NCI-H1694 treated with DMSO at 0.1 percent for 48 hours (cell line): ENCODE measurements at regions not wholly inside any gene's neighbourhood (a gene's known extent, or its start where the extent isn't known, plus 50 kb on each side); places are given as distances from the start of the nearest gene placed in this dataset.
"Not testable (repeated sequence)": the region's sequence is repeated elsewhere in the genome, so short reads cannot be mapped to it uniquely, and the experiment has no call there.

Source experiments
- DNase-seq: peaks from one replicate; lab custom pipeline; 2025; lab: John Stamatoyannopoulos, UW

DNA sequence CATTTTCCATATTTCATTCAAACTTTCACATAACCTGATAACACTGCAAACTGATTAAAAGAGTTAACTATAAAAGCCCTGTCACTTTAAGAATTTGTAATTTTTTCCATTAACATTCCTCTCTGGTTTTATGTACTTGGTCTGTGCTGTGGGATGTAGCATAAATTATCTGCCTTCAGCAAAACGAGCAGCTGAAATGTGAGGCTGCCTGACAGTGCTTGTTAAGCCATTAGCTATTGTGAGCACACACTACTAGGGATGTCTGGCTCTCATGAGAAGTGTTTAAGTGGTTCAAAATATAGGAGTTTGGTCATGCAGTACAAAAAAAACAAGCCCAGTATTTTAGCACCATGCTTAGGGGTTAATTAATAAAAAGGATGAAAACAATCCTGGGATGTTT lies 63.0 kb downstream of the HOXA1 start:
- no peak for DNase-seq

DNA sequence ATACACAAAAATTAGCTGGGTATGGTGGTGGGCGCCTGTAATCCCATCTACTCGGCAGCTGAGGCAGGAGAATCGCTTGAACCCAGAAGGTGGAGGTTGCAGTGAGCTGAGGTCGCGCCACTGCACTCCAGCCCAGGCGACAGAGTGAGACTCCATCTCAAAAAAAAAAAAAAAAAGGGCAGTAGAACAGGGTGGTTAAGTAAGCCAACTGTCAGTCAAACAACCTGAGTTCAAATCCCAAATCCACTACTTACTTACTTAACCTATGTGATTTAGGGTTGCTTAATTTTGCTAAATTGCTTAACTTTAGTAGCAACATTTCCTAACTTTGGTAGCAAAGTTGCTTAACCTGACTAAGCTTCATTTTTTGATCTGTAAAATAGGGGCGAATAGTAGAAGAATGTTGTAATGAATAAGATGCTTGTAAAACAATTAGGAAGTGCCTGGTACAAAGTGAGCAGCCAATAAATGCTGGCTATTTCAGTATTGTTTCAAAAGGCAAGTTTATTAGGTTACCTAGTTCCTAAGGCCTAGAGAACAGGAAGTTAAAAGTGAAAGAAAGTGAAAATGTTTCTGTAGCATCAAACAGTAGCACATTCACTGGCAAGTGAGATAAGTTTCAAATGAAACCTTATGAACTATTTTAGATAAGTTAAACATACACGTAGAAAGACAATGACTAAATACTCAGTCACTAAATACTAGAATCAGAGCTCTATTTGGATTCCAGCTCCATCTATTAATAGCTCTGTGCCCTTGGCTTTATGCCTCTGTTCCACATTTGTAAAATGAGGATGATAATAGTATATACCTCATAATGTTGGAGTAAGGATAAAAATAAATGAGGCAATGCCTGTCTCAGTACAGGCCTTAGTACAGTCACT lies 64.3 kb downstream of the HOXA1 start:
- DNase-seq = no peak

DNA sequence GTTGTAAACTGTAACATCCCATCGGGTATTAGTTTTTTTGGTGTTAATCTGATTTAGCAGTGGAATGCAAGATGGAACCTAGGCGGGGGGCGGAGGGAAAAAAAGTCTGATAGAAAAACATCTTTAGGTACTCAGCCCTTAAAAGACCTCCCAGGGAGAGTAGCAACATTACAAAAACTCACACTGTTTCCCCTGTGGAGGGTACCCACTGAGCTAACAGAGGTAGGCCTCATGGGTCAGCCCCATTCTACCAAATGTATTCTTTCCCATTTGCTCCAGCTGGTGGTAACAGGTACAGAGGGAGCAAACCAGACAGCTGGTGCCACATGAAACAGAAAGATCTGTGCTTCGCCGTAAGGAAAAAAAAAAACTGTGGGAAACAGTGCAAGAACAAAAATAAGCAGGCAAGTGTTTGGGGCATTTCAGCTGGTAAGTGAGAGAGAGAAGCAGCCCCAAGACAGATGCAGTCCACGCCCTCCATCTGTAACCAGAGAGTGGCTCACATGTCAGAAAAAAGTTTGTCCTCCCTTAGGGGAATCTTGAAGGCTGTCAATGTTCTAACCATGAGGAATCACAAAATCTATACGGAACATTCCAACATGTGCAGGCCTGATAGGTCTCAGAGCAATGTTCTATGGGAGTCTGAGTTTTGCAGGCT lies 65.3 kb downstream of the HOXA1 start:
- no peak for DNase-seq

DNA sequence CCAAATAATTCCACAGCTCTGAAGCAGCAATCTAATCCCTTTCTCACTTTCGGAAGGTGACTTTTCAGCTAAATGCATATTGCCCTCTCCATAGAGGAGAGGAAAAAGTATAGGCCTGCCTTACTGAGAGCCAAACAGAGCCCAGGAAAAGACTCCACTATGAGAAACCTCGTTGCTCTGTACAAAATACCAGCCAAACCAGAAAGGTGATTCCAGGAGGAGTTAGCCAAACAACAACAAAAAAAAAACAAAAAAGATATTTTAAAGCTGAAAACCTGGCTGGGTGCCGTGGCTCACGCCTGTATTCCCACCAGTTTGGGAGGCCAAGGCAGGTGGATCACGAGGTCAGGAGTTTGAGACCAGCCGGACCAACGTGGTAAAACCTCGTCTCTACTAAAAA lies 70.5 kb downstream of the HOXA1 start:
- no peak for DNase-seq

DNA sequence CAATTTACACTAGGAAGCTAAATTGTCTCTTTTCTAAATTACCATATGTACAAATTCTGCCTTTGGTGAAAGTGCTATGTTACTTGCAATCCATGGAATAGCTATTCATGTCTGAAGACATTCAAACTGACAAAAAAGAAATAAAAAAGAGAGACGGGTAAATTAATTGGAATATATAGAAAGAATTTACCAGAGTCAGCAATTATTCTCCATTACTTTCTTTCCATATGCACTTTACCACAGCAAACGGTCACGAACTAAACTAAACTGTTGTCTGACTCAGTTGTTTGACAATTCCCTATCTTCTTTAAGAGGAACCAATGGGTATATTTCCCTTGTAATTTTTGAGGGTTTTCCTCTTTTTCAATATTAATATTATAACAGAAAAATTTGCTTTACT lies 85.7 kb downstream of the HOXA1 start:
- DNase-seq = no peak

DNA sequence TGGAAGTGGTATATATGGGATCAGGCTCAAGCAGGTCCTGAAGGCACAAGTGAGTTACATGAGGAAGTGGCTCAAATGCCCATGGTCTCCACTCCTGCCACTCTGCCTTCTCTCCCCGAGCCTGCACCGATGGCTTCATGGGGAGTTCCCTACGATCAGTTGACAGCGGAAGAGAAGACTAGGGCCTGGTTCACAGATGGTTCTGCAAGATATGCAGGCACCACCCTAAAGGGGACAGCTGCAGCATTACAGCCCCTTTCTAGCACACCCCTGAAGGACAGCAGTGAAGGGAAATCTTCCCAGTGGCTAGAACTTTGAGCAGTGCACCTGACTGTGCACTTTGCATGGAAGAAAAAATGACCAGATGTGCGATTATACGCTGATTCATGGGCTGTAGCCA lies 95.3 kb downstream of the HOXA1 start:
- no peak for DNase-seq

DNA sequence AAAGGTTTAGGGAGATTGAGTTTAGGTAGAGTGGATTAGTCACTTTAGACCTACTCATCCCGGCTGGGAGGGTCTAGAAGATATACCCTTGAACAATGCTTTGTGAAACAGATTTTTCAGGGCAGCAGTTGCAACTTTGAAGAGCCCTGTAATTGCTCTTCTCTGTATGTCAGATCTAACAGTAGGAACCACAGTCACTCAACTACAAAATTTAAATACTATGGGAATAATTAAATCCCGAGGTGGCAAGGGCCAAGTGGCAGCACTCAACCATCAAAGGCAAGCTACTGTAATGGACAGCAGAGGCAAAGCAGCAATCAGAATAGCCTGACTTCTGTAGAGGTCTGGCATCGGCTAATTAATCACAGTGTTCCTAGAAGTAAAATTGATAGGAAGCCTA lies 97.5 kb downstream of the HOXA1 start:
- DNase-seq = not testable (repeated sequence)

DNA sequence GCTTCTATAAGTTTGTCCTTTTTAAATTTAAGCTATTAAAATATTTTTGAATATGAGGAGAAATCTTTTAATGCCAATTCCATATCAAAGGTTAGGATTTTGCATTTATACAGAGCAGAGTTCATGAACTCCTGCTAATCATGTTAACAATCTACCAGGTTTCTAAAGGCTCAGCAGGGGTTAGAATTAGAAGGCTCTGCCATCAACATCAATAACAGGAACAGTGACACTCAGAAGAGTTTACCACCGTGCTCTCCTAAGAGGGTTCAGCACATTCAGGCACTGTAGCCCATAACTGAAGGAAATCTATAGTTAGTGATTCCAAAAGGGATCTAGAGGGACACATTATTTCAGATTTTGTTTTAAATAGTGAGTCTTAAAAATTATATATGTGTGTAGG lies 100.1 kb downstream of the HOXA1 start:
- DNase-seq = no peak

DNA sequence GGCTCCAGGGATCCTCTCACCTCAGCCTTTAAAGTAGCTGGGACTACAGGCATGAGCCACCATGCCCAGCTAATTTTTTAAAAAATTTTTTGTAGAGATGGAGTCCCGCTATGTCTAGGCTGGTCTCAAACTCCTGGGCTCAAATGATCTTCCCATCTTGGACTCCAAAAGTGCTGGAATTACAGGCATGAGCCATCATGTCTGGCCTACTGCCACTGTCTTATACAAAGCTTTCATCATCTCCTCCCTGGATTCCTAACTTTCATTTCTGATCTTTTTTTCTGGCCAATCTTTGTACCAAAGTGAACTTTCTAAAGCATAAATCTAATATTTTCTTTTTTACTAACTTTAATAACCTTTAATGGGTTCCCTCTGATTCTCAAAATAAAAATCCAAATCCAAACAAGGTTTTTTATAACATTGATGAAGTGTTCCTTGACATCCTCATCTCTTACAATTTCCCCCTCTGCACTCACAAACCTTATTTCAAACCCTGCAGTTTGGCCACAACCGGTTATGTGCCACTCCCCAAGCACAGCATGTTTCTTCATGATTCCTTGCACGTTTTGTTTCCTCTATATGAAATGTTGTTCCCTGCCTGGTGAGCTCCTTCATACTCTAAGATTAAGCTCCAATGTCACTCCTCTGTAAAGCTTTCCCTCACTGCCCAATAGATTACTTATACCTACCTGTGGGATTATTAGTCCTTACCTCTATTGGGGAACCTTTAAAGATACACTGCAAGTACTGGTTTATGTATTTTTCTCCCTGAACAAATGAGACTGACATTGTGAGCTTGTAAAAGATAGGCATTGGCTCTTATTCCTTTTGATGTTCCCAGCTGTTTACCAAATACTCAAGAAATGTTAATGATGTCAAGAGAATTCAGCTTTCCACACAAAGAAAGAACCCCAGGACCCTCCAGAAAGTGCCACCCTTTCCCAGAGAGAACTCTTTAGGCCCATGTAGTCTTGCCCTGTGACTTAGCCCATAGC lies 101.7 kb downstream of the HOXA1 start:
- DNase-seq = no peak

DNA sequence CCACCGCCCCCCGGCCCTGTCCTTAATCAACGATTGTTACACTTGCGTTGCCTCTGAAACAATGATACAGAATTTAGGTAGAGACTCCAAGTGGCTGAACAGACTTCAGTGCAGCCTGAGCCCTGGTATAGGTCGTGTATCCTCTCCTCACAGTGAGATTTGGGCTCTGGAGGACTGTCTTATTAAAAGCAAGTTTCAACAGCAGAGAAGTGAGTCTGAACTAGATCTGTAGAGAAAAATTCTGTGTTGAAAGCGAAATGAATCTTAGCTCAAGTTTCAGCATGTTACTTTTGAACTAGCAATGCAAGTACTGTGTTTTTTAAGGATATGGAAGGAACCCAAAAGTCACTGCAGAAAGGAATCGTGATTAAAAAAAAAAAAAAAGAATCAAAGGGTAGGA lies 103.1 kb downstream of the HOXA1 start:
- no peak for DNase-seq

DNA sequence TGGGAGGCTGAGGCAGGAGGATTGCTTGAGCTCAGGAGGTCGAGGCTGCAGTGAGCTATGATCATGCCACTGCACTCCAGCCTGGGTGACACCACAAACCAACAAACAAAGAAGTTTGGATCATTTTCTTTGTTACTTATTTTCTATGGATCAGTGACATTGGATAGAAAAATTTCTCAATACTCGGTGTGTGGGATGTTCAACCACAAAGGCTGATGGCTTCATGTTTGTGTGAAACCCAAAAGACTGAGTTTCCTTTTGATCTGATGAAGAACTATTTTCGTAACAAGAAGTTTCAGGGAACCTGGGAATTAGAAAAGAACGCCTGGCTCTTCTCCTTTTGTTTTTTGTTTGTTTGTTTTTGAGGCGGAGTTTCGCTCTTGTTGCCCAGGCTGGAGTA lies 104.0 kb downstream of the HOXA1 start:
- no peak for DNase-seq

DNA sequence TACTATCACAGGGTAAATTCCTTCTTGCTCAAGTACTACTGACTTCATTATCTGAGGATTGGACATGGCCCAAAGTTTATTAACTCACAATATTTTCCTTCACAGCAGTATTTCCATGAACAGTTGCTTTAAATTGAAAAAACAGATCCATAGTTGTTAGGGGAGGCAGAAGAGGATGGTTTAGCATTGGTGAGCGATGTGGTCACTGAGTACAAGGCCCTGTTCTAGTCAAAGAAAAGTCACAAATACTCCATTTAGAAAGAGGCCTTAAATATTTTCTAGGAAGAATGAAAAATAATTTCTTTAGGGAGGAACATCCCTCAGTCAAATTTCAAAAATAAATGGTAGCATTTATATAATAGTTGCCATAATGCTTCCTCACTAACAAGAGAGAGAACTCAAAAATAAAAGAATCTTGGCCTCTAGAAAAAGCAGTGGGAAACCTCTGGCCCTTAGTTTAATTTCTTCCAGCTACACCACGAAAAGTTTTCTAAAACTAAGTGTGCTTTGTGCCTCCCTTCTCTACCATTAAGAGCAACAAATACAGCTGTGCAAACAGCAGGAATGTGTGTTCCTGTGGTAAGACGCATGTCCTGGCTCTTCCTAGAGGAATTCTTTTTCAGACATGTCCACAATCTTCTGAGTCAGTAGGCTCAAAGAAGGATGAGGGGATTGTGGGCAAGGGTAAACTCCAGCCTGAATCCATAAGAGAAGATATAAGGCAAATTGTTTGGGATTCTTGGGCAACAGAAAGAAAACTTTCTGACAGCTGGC lies 105.7 kb downstream of the HOXA1 start:
- no peak for DNase-seq

DNA sequence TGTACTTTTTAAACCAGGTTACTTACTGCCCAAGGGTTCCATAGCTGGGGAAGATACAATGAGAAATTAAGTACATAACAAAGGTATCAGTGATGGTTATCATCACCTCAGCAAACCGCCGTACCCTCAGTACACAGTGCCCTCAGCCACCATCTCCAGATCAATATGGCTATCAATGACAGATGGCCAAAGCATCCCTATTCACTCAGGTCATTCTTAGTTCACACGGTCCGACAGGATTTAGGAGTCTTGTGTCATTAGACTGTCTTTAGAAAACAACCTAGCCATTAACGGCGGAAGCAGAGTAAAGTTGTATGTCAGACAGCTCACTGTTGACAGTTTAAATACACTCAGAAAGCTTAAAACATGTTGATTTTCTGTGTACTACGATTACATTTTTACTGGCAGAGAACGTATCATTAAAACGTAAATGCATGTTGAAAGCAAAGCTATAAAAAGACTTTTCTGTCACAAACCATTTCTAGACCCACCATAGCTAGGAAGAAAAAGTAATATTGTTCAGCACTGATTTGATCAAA lies 106.9 kb downstream of the HOXA1 start:
- DNase-seq = no peak

DNA sequence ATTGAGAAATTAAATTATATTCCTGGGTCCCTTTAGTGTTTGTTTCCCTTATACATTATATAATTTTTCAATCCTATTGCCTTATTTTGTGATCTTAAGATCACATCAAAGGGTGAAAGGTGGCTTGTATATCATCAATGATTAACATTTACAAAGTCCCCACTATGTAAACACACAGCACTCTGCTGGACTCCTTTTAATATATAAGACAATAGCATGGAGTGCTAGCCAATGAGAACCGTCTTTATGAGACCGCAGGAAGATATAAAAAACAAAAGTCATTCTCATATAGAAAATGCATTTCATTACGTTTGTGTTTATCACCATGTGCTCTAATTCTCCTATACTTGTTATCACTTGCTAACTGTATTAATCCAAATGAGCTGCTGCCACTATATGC lies 108.5 kb downstream of the HOXA1 start:
- DNase-seq = no peak

DNA sequence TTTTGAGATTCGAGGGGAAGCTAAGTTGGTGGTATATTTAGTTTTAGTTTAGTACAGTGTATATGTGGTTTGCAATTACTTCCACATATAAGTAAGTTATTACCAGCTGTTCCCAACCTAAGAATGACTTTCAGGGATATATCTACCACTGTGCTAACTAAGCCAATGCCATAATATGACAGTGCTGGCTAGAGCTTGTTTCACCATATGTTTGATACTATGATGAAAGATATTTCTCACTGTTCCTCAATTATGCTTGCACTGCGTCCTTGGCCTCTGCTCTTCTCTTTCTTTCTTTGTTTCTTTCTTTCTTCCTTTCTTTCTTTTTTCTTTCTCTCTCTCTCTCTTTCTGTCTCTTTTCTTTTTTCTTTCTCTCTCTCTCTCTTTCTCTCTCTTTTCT lies 113.8 kb upstream of the SKAP2 start:
- DNase-seq = no peak

DNA sequence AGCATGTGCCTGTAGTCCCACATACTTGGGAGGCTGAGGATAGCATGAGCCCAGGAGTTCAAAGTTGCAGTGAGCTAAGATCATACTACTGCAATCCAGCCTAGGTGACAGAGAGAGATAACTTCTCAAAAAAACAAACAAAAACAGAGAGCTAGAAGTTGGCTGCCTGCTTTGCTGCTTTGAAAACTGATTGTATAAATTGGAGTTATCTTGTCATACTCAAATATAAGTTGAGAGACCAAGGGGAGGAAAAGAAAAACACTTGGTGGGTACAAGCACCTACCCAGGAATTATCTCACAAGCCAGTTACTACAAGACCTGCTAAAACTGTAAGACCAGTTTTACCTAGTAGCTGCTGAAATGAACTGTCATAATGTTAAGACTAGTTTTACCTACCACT lies 112.5 kb upstream of the SKAP2 start:
- DNase-seq = no peak

DNA sequence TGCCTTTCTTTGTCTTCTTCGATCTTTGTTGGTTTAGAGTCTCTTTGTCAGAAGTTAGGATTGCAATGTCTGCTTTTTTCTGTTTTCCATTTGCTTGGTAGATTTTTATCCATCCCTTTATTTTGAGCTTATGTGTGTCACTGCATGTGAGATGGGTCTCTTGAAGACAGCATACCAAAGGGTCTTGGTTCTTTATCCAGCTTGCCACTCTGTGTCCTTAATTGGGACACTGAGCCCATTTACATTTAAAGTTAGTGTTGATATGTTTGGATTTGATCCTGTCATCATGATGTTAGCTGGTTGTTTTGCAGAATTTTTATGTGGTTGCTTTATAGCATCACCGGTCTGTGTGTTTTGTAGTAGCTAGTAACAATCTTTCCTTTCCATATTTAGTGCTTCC lies 107.5 kb upstream of the SKAP2 start:
- not testable (repeated sequence) for DNase-seq

DNA sequence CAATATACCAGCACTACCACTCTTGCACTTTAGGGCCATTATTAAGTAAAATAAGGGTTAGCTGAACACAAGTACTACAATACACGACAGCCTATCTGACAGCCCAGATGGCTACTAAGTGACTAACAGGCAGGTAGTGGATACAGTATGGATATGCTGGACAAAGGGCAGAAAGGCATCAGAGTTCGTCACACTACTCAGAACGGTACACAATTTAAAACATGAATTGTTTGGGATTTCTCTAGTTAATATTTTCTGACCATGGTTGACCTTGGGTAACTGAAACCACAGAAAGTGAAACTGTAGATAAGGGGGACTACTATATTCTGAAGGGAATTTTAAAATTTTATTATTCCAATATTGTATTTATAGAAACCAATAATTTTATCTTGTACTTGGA lies 101.3 kb upstream of the SKAP2 start:
- no peak for DNase-seq

DNA sequence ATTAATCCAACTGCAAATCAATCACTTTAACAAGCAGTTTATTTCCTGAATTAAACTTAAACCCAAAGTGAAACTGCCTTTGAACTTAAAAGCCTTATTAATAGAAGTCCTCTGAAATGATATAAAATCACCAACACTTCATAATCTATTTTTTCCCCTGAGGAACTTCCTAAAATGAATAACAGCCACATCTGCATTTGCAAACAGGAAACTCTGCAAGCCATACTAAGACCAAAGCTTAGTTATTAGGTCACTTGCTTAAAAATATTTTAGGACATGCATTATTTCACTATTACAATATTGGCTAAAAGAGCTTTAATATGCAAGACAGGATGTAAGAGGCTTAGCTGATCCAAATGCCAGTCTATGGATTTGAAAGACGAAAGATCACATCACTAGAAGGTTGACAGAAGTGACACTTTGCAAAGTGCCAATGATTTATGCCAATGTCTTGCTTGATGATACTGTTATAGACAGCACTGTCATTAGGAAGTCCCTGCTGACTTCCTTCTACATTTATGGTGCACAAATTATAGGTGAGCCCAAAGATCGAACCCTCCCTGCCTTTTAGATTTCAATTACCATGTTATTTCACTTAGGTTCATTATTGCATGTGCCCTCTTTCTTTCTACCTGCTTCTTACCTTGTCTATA lies 99.9 kb upstream of the SKAP2 start:
- DNase-seq = no peak

DNA sequence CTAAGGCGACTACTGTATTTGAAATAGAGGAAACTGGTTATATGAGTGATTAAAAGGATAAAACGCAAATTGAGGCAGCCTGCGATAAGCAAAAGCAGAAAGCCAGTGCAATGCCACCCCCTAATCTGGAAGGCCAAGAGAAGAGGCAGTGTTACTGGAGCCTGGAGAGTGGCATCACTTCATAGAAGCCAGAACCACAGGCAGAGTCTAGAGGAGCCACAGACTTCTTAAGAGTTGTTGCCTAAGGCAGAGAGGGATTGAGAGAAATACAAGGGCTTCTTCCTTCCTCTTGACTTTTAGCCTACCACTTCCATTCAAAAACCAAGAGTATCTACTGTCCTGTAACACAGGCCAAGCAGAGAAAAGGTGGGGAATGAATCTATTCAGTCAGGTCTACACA lies 94.9 kb upstream of the SKAP2 start:
- no peak for DNase-seq

DNA sequence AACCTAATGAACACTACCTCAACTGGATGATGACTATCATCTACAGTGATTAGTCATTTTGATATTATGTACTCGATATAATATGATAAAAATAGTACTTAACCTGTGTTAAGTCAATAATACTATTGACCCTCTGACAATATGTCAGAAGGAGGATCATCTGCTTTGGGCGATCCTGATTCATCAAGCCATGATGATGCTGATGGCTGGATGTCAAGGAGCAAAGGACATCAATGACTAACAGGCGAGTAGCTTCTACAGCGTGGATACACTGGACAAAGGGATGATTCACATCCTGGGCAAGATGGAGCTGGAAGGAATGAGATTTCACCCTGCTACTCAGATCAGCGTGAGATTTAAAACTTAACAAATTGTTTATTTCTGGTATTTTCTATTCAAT lies 94.4 kb upstream of the SKAP2 start:
- DNase-seq = no peak
